OCI-LY1 (cell line): ENCODE measurements at regions not wholly inside any gene's neighbourhood (a gene's known extent, or its start where the extent isn't known, plus 50 kb on each side); places are given as distances from the start of the nearest gene placed in this dataset.
A peak's percentile ranks its signal among the peaks of the same experiment; 100 is the strongest.

ENCODE experiments used
- H2AFZ ChIP-seq: fragments of 200-600 bp; sonication (generic), shearing (Covaris generic); 2 replicates; pipeline ENCODE4 v1.6.0; 2014; ENCODE audit warnings: antibody characterized with exemption, mild to moderate bottlenecking, low read length
- H3F3A ChIP-seq: fragments of 200-600 bp; sonication (generic), shearing (Covaris generic); 2 replicates; pipeline ENCODE4 v1.6.0; 2014; ENCODE audit warnings: mild to moderate bottlenecking, antibody characterized with exemption, low read length, moderate library complexity; ENCODE audit not compliant: insufficient read depth
- H3K27ac ChIP-seq: fragments of 200-600 bp; sonication (generic); 2 replicates; pipeline ENCODE4 v1.5.1; 2014; ENCODE audit warnings: low read length, mixed run types, mild to moderate bottlenecking, low read depth; ENCODE audit not compliant: poor library complexity, severe bottlenecking
- H3K27me3 ChIP-seq: fragments of 200-600 bp; sonication (generic); 2 replicates; pipeline ENCODE4 v1.6.0; 2014; ENCODE audit warnings: antibody characterized with exemption, mild to moderate bottlenecking, low read length, moderate library complexity; ENCODE audit not compliant: insufficient read depth
- H3K36me3 ChIP-seq: fragments of 200-600 bp; sonication (generic); 2 replicates; pipeline ENCODE4 v1.6.1; 2014; ENCODE audit warnings: mild to moderate bottlenecking, antibody characterized with exemption, low read length, moderate library complexity, mixed read lengths; ENCODE audit not compliant: insufficient read depth
- H3K4me1 ChIP-seq: fragments of 200-600 bp; sonication (generic); 2 replicates; pipeline ENCODE4 v1.5.1; 2014; ENCODE audit warnings: mild to moderate bottlenecking, low read length, moderate library complexity; ENCODE audit not compliant: insufficient read depth, severe bottlenecking
- H3K4me2 ChIP-seq: fragments of 200-600 bp; sonication (generic), shearing (Covaris generic); 2 replicates; pipeline ENCODE4 v1.6.1; 2014; ENCODE audit warnings: low read length
- H3K4me3 ChIP-seq: fragments of 200-600 bp; sonication (generic); 2 replicates; pipeline ENCODE4 v1.5.1; 2014; ENCODE audit warnings: low read length, low read depth, mild to moderate bottlenecking, mixed read lengths; ENCODE audit not compliant: poor library complexity, severe bottlenecking
- H3K79me2 ChIP-seq: fragments of 200-600 bp; shearing (Covaris generic); 2 replicates; pipeline ENCODE4 v1.6.1; 2016; ENCODE audit warnings: mixed run types, low read length, mixed read lengths; ENCODE audit not compliant: insufficient read depth
- H3K9ac ChIP-seq: fragments of 200-600 bp; sonication (generic), shearing (Covaris generic); 2 replicates; pipeline ENCODE4 v1.6.1; 2014; ENCODE audit warnings: mild to moderate bottlenecking, low read length, mixed read lengths
- H3K9me2 ChIP-seq: fragments of 200-600 bp; sonication (generic), shearing (Covaris generic); 2 replicates; pipeline ENCODE4 v1.6.1; 2014; ENCODE audit warnings: low read depth, mild to moderate bottlenecking, low read length, mixed read lengths
- H3K9me3 ChIP-seq: fragments of 200-600 bp; shearing (Covaris generic); 2 replicates; pipeline ENCODE4 v1.6.1; 2014; ENCODE audit warnings: low read length, mixed read lengths
- H4K20me1 ChIP-seq: fragments of 200-600 bp; sonication (generic), shearing (Covaris generic); 2 replicates; pipeline ENCODE4 v1.6.0; 2016; ENCODE audit warnings: mild to moderate bottlenecking, low read length; ENCODE audit not compliant: insufficient read depth
- CTCF ChIP-seq: fragments of 200-600 bp; sonication (generic), shearing (Covaris generic); IDR thresholded peaks from 2 replicates; pipeline ENCODE4 v1.5.1; 2017; ENCODE audit warnings: mild to moderate bottlenecking, antibody characterized with exemption, low read length, moderate library complexity, mixed read lengths
- EZH2 ChIP-seq: fragments of 200-600 bp; sonication (generic), shearing (Covaris generic); IDR thresholded peaks from 2 replicates; pipeline ENCODE4 v1.8.0; 2017; ENCODE audit warnings: borderline replicate concordance, mixed run types, mild to moderate bottlenecking, antibody characterized with exemption, low read length, moderate library complexity, mixed read lengths

GRCh38 chr17:21510686-21511362 lies 134.7 kb downstream of the KCNJ12 start:
- H3K4me2 ChIP-seq: no peak overlapping the region
- no peak overlapping the region for H3K4me3 ChIP-seq
- TF ChIP-seq CTCF (no peak), EZH2 (no peak)
- peaks cover 3% of the 10 kb centered on the region for H3K4me1 ChIP-seq
- H4K20me1 ChIP-seq: no peaks in the 10 kb centered on the region
- no peaks in the 10 kb centered on the region for H3K36me3 ChIP-seq
- H3K9me2 ChIP-seq: no peaks in the 10 kb centered on the region
- no peaks in the 10 kb centered on the region for H3F3A ChIP-seq
- H3K9ac ChIP-seq: no peak overlapping the region
- H2AFZ ChIP-seq: no peak overlapping the region
- no peaks in the 10 kb centered on the region for H3K27me3 ChIP-seq
- no peaks in the 10 kb centered on the region for H3K9me3 ChIP-seq
- H3K79me2 ChIP-seq: no peaks in the 10 kb centered on the region
- no peak overlapping the region for H3K27ac ChIP-seq

GRCh38 chr17:21511363-21512195 lies 135.4 kb downstream of the KCNJ12 start:
- H3K36me3 ChIP-seq: no peaks in the 10 kb centered on the region

More at GRCh38 chr17:21511363-21512195, 135.4 kb downstream of the KCNJ12 start:
- no peaks in the 10 kb centered on the region for H3K79me2 ChIP-seq
- H3K9me3 ChIP-seq: no peaks in the 10 kb centered on the region
- H3K4me2 ChIP-seq: no peak overlapping the region
- H3K9ac ChIP-seq: no peak overlapping the region
- H4K20me1 ChIP-seq: no peaks in the 10 kb centered on the region
- no peak overlapping the region for H3K4me3 ChIP-seq
- no peaks in the 10 kb centered on the region for H3F3A ChIP-seq
- no peak overlapping the region for H2AFZ ChIP-seq
- no peak overlapping the region for H3K27ac ChIP-seq
- H3K4me1 ChIP-seq: peaks cover 3% of the 10 kb centered on the region
- H3K9me2 ChIP-seq: no peaks in the 10 kb centered on the region
- H3K27me3 ChIP-seq: no peaks in the 10 kb centered on the region
- TF ChIP-seq EZH2 (no peak), CTCF (peak; percentile 36)
